Left ventricle myocardium inferior (tissue), 1 donor: ENCODE measurements at regions not wholly inside any gene's neighbourhood (a gene's known extent, or its start where the extent isn't known, plus 50 kb on each side); places are given as distances from the start of the nearest gene placed in this dataset.

ENCODE experiments used
- DNase-seq: peaks from one replicate; pipeline ENCODE4 v3.0.0-alpha.2; 2020
- H3K27ac ChIP-seq: fragments of 200-600 bp; replicated peaks from 2 replicates; pipeline ENCODE4 v1.8.0; 2021
- H3K27me3 ChIP-seq: fragments of 200-600 bp; 2 replicates; pipeline ENCODE4 v1.8.0; 2021; ENCODE audit warnings: low read depth
- H3K36me3 ChIP-seq: fragments of 200-600 bp; 2 replicates; pipeline ENCODE4 v1.8.0; 2021
- H3K4me1 ChIP-seq: fragments of 200-600 bp; 2 replicates; pipeline ENCODE4 v1.8.0; 2021
- H3K4me3 ChIP-seq: fragments of 200-600 bp; 2 replicates; pipeline ENCODE4 v1.8.0; 2021; ENCODE audit warnings: mild to moderate bottlenecking, moderate library complexity
- H3K9me3 ChIP-seq: fragments of 200-600 bp; replicated peaks from 2 replicates; pipeline ENCODE4 v1.8.0; 2021
- intact Hi-C: fragments of 100-400 bp; cut with micrococcal nuclease; formaldehyde crosslinking; loops from one replicate; pipeline ENCODE4 v1.11.0; 2022
- TF ChIP-seq, protein P1 (sequence below): fragments of 200-600 bp; IDR thresholded peaks from 2 replicates; pipeline ENCODE4 v1.8.0; 2021; ENCODE audit warnings: antibody characterized with exemption, mild to moderate bottlenecking, borderline replicate concordance
- donor health status: DM: no; HTN: yes; CAD: no; lungs with severe emphysema.

DNA sequence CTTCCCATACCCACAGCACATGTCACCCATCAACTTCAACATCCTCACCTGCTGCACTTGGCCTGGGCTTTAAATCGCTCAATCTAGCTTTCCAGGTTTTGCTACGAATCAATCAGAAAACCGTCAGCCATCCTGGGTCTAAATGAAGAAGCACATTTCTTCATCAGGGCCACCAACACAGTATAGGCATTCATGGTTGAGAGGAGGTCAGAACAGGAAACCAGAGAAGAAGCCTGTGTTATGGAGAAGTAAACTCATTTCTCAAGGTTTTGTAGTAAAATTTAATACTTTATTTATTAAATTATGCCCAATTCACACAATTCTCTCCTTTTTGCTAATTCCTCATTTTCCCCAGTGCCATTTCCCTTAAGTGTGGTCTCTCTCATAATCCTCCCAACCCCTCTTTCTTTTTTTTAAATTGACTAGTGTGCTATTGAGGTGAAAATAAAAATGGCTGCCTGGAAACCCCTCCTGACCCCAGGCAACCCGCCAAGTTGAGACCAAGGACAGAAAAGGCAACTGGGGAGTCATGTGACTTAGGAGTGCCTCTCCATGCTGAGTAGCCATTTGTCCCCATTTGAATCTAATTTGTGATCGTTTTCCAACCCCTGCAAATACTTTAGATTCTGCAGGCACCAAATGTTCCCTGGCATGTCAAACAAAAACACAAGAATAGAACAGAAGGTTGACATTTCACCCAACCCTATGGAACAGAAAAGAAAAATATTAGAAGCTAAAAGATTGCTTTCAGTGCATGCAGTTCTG is 181.1 kb upstream of the NAMPT start:
- TF ChIP-seq, protein P1, sequence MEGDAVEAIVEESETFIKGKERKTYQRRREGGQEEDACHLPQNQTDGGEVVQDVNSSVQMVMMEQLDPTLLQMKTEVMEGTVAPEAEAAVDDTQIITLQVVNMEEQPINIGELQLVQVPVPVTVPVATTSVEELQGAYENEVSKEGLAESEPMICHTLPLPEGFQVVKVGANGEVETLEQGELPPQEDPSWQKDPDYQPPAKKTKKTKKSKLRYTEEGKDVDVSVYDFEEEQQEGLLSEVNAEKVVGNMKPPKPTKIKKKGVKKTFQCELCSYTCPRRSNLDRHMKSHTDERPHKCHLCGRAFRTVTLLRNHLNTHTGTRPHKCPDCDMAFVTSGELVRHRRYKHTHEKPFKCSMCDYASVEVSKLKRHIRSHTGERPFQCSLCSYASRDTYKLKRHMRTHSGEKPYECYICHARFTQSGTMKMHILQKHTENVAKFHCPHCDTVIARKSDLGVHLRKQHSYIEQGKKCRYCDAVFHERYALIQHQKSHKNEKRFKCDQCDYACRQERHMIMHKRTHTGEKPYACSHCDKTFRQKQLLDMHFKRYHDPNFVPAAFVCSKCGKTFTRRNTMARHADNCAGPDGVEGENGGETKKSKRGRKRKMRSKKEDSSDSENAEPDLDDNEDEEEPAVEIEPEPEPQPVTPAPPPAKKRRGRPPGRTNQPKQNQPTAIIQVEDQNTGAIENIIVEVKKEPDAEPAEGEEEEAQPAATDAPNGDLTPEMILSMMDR = no peak
- Histone ChIP-seq H3K4me3 (no peak overlapping the region), H3K9me3 (no peaks in the 10 kb centered on the region), H3K4me1 (peaks cover 22% of the 10 kb centered on the region), H3K27ac (peak overlapping the region; percentile 31), H3K27me3 (no peaks in the 10 kb centered on the region), H3K36me3 (no peaks in the 10 kb centered on the region)
- intact Hi-C loops = no loop called here
- no peak for DNase-seq

DNA sequence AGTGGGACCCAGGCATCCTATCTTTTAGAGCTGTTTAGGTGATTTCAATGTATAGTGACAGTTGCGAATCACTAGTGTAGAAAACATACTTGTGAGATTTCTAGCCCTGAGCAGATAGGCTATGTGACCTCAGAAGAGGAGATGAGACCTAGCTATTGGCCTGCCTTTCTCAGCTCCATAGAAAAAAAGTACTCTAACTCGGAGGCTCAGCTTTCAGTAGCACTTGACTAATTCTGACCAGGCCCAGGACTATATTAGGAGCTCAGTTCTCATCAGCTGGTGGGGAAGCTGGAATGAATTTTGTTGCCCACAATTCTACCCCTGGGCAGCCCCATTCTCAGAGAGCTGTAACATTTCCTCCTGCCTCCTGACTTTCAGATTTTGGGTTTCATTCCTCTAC is 179.9 kb upstream of the NAMPT start:
- no peak overlapping the region for H3K4me3 ChIP-seq
- H3K9me3 ChIP-seq = no peaks in the 10 kb centered on the region
- peaks cover 22% of the 10 kb centered on the region for H3K4me1 ChIP-seq
- no peak for DNase-seq
- intact Hi-C loops = no loop called here
- TF ChIP-seq, protein P1 = no peak
- H3K36me3 ChIP-seq = no peaks in the 10 kb centered on the region
- no peak overlapping the region for H3K27ac ChIP-seq
- H3K27me3 ChIP-seq = no peaks in the 10 kb centered on the region

DNA sequence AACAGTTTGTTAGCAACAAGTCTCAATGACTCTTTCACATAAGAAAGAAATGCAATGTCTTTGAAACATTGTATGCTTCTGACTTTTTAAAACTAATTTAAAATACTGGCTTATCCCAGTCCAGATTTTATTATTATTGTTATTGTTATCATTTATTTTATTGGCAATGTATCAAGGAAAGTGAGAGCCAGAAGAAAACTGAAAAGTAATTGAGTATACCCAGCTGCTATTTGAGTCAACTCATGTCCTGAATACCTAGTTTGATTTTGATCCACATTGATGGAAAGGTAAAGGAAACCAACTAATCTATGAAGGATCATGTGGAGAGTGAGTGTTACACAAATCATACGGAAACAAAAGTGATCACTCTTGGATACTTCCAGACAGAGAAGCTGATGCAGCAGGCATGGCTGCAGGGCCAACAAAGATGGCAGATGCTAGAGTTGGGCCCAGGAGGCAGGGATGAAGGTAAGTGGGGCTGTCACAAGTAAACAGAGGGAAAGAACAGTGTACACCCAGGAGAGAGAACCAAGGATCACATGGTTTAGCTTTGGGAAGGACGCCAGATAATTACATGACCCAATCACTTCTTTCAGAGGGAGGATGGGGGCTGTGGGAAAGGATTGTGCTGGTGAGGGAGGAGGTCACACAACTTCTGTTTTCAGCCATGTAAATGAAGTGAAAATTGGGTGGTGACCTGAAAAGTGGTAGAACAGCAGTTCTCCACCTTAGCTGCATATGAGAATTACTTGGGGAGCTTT is 179.2 kb upstream of the NAMPT start:
- Histone ChIP-seq H3K36me3 (no peaks in the 10 kb centered on the region), H3K27me3 (no peaks in the 10 kb centered on the region), H3K4me3 (no peak overlapping the region), H3K27ac (no peak overlapping the region), H3K4me1 (peaks cover 22% of the 10 kb centered on the region), H3K9me3 (no peaks in the 10 kb centered on the region)
- intact Hi-C loops = loop anchor here (2.0 kb wide), 1 partner anchor 287 kb away; no protein-coding TSS in a partner anchor
- TF ChIP-seq, protein P1 = no peak
- no peak for DNase-seq

DNA sequence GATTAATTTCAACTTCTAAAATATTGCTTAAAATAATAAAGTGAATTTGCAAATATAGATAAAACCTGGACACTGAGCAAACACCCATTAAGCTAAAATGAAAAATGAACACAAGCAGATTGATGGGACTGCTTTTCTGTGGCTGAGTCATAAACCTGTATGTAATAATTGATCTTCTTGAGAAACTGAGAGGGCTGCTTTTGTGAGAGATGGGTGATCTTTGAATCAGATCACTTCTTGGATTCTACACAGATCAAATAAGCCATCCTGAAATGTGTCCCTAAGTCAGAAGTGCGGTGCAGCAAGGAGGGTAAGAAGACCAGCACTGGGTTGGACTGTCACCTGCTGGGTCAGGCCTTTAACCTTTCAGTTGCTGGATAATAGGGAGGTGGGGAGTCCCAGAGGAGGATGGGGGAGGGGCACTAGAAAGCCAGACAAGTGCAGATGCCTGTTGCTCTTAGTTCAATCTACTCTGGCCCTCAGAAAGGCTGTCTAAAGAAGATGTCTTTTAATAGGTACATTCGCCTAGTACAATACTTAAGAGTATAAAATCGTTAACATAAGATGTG is 178.2 kb upstream of the NAMPT start:
- Histone ChIP-seq H3K27ac (no peak overlapping the region), H3K9me3 (no peaks in the 10 kb centered on the region), H3K36me3 (no peaks in the 10 kb centered on the region), H3K4me1 (peaks cover 22% of the 10 kb centered on the region), H3K27me3 (no peaks in the 10 kb centered on the region), H3K4me3 (no peak overlapping the region)
- TF ChIP-seq, protein P1 = no peak
- DNase-seq = no peak
- intact Hi-C loops = loop anchor here (2.0 kb wide), 1 partner anchor 286 kb away; no protein-coding TSS in a partner anchor

DNA sequence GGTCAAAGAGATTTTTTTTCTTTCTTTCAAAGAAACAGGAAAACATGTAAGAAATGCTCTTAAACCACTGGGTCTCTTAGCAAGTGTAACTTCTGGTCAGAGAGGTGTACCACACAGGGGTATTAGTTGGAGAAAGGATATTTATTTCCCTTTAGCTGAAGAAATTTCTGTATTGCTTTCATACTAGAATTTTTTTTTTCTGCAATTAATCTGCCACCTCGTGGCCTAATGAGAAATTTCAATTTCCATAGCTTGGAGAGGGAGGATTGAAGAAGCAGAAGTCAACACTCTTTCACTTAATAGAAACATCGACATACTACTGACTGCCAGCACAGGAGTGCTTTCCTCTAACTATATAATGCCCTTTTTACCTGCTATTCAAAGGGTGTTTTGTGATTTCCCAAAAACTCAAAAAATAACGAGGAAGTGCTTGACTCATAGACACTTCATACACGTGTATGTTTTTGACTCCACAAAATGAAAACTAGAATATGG is 177.6 kb upstream of the NAMPT start:
- no peak for DNase-seq
- TF ChIP-seq, protein P1 = peak; percentile 74
- Histone ChIP-seq H3K4me3 (no peak overlapping the region), H3K4me1 (peaks cover 22% of the 10 kb centered on the region), H3K27ac (no peak overlapping the region), H3K9me3 (no peaks in the 10 kb centered on the region), H3K27me3 (no peaks in the 10 kb centered on the region), H3K36me3 (no peaks in the 10 kb centered on the region)
- intact Hi-C loops = loop anchor here (2.0 kb wide), 1 partner anchor 286 kb away; no protein-coding TSS in a partner anchor
